WTC11 (cell line): ENCODE measurements at regions not wholly inside any gene's neighbourhood (a gene's known extent, or its start where the extent isn't known, plus 50 kb on each side); places are given as distances from the start of the nearest gene placed in this dataset.

Experiments used
- ATAC-seq: fragments of 200-7000 bp; cut with Tn5 transposase; 2 replicates; pipeline ENCODE4 v1.10.0; 2021; ENCODE audit warnings: mild to moderate bottlenecking, moderate library complexity
- CTCF ChIA-PET: fragments of 300-600 bp; sonication (Branson Sonifier 250); formaldehyde crosslinking; loops from one replicate; lab custom pipeline; 2021; ENCODE audit warnings: antibody characterized with exemption; lab: Charles Lee
- POLR2A ChIA-PET: fragments of 350-600 bp; sonication (Branson Sonifier 250); formaldehyde crosslinking; loops from one replicate; lab custom pipeline; 2021; ENCODE audit warnings: antibody characterized with exemption; lab: Charles Lee
- DNase-seq: peaks from one replicate; pipeline ENCODE4 v3.0.0; 2021; ENCODE audit warnings: low spot score
- H3K27ac Mint-ChIP-seq: 2 replicates; pipeline ENCODE4 v1.8.0; 2021; ENCODE audit warnings: mixed read lengths
- H3K27me3 Mint-ChIP-seq: 2 replicates; pipeline ENCODE4 v1.8.0; 2021; ENCODE audit warnings: low read depth, mild to moderate bottlenecking, moderate library complexity, mixed read lengths
- H3K36me3 Mint-ChIP-seq: 2 replicates; pipeline ENCODE4 v1.8.0; 2021; ENCODE audit warnings: mixed read lengths
- H3K4me1 Mint-ChIP-seq: 2 replicates; pipeline ENCODE4 v1.8.0; 2022; ENCODE audit warnings: mixed read lengths
- H3K4me3 Mint-ChIP-seq: 2 replicates; pipeline ENCODE4 v1.8.0; 2021; ENCODE audit warnings: mild to moderate bottlenecking, moderate library complexity, mixed read lengths
- H3K9me3 Mint-ChIP-seq: 2 replicates; pipeline ENCODE4 v1.8.0; 2021; ENCODE audit warnings: mixed read lengths
- E2F4 ChIP-seq: sonication (generic); formaldehyde crosslinking; IDR thresholded peaks from 2 replicates; pipeline ENCODE4 v1.8.1; 2022; ENCODE audit warnings: low read depth, mild to moderate bottlenecking, moderate library complexity, missing genetic modification reagents, borderline replicate concordance
- FOXK1 ChIP-seq: sonication (generic); formaldehyde crosslinking; IDR thresholded peaks from 2 replicates; pipeline ENCODE4 v1.8.0; 2022; ENCODE audit warnings: mild to moderate bottlenecking, moderate library complexity, missing genetic modification reagents
- GRHL2 ChIP-seq: fragments of 250-450 bp; sonication (Bioruptor Pico); IDR thresholded peaks from 2 replicates; pipeline ENCODE4 v1.8.0; 2022; ENCODE audit warnings: mild to moderate bottlenecking, moderate library complexity; ENCODE audit not compliant: insufficient replicate concordance, severe bottlenecking
- MAX ChIP-seq: sonication (generic); formaldehyde crosslinking; IDR thresholded peaks from 2 replicates; pipeline ENCODE4 v1.8.0; 2022; ENCODE audit warnings: mild to moderate bottlenecking, missing genetic modification reagents
- MYBL2 ChIP-seq: sonication (generic); formaldehyde crosslinking; IDR thresholded peaks from 2 replicates; pipeline ENCODE4 v1.8.1; 2023; ENCODE audit warnings: mild to moderate bottlenecking, moderate library complexity, missing genetic modification reagents
- NFE2L1 ChIP-seq: sonication (generic); formaldehyde crosslinking; IDR thresholded peaks from 2 replicates; pipeline ENCODE4 v1.8.1; 2023; ENCODE audit warnings: missing genetic modification reagents
- OVOL2 ChIP-seq: fragments of 250-450 bp; sonication (Bioruptor Pico); IDR thresholded peaks from 2 replicates; pipeline ENCODE4 v1.9.0; 2021; ENCODE audit warnings: mild to moderate bottlenecking, borderline replicate concordance
- PREB ChIP-seq: sonication (generic); formaldehyde crosslinking; IDR thresholded peaks from 2 replicates; pipeline ENCODE4 v1.8.1; 2022; ENCODE audit warnings: mild to moderate bottlenecking, missing genetic modification reagents, moderate library complexity, borderline replicate concordance
- RORB ChIP-seq: fragments of 250-450 bp; sonication (Bioruptor Pico); IDR thresholded peaks from 2 replicates; pipeline ENCODE4 v1.9.0; 2021; ENCODE audit warnings: mild to moderate bottlenecking
- TCF7 ChIP-seq: sonication (generic); formaldehyde crosslinking; IDR thresholded peaks from 2 replicates; pipeline ENCODE4 v1.8.0; 2022; ENCODE audit warnings: mild to moderate bottlenecking, low read depth, missing genetic modification reagents, moderate library complexity
- ZMAT4 ChIP-seq: fragments of 250-450 bp; sonication (Bioruptor Pico); IDR thresholded peaks from 2 replicates; pipeline ENCODE4 v1.9.0; 2021; ENCODE audit warnings: mild to moderate bottlenecking
- ZNF425 ChIP-seq: fragments of 250-450 bp; sonication (Bioruptor Pico); conservative IDR thresholded peaks from 2 replicates; pipeline ENCODE4 v1.9.0; 2021; ENCODE audit warnings: mild to moderate bottlenecking
- ZNF512 ChIP-seq: sonication (generic); formaldehyde crosslinking; IDR thresholded peaks from 2 replicates; pipeline ENCODE4 v1.8.1; 2022; ENCODE audit warnings: missing genetic modification reagents, borderline replicate concordance

GRCh38 chr15:70439880-70440279 lies 323.5 kb downstream of the UACA start (continued):
- TF ChIP-seq ZMAT4 (CRISPR knock-in tag) (no peak), ZNF512 (CRISPR knock-in tag) (no peak), TCF7 (CRISPR knock-in tag) (no peak), ZNF425 (CRISPR knock-in tag) (no peak)

GRCh38 chr15:70439304-70439877 lies 324.0 kb downstream of the UACA start:
- no peak for ATAC-seq
- peaks cover 17% of the 10 kb centered on the region for H3K27me3 Mint-ChIP-seq
- POLR2A ChIA-PET: no interaction called here
- H3K36me3 Mint-ChIP-seq: no peaks in the 10 kb centered on the region
- no peaks in the 10 kb centered on the region for H3K9me3 Mint-ChIP-seq
- H3K4me1 Mint-ChIP-seq: peaks cover 36% of the 10 kb centered on the region
- CTCF ChIA-PET: interaction anchor here (3.2 kb wide), 1 partner anchor 28 kb away, joined by 10 read pairs; no protein-coding TSS in a partner anchor
- H3K4me3 Mint-ChIP-seq: no peak overlapping the region
- H3K27ac Mint-ChIP-seq: no peak overlapping the region
- no peak for DNase-seq
- TF ChIP-seq MAX (CRISPR knock-in tag) (no peak), PREB (CRISPR knock-in tag) (no peak)

- Mint-ChIP-seq H3K36me3 (no peaks in the 10 kb centered on the region), H3K27me3 (peaks cover 17% of the 10 kb centered on the region), H3K4me3 (no peak overlapping the region), H3K27ac (no peak overlapping the region), H3K4me1 (peaks cover 38% of the 10 kb centered on the region), H3K9me3 (no peaks in the 10 kb centered on the region)
- ChIA-PET POLR2A (no interaction called here), CTCF (interaction anchor here (3.2 kb wide), 1 partner anchor 28 kb away, joined by 10 read pairs; no protein-coding TSS in a partner anchor)
- no peak for DNase-seq
- ATAC-seq: no peak
- TF ChIP-seq GRHL2 (CRISPR knock-in tag) (no peak), OVOL2 (CRISPR knock-in tag) (no peak), RORB (CRISPR knock-in tag) (no peak), MYBL2 (CRISPR knock-in tag) (no peak), E2F4 (CRISPR knock-in tag) (no peak), FOXK1 (CRISPR knock-in tag) (no peak), NFE2L1 (CRISPR knock-in tag) (no peak)
These were observed 324.6 kb downstream of the UACA start for GRCh38 chr15:70438776-70439175.
